ENCODE measurements at regions not wholly inside any gene's neighbourhood (a gene's known extent, or its start where the extent isn't known, plus 50 kb on each side); places are given as distances from the start of the nearest gene placed in this dataset.
A peak's percentile ranks its signal among the peaks of the same experiment; 100 is the strongest.

- Histone ChIP-seq H3K9ac (ENCODE audit: low read length in 3 of 3) (no peak overlapping the region), H3K4me3 (ENCODE audit: low read length in 3 of 3) (no peak overlapping the region), H3K9me3 (ENCODE audit: control insufficient read depth in 2 of 3, insufficient read depth in 1 of 3, low read length in 3 of 3) (no peaks in the 10 kb centered on the region), H3K4me1 (ENCODE audit: control insufficient read depth in 2 of 3, insufficient read depth in 2 of 3, low read depth in 1 of 3, low read length in 3 of 3) (no peaks in the 10 kb centered on the region), H3K36me3 (ENCODE audit: control insufficient read depth in 2 of 3, insufficient read depth in 3 of 3, low read length in 3 of 3) (no peaks in the 10 kb centered on the region), H3K27me3 (ENCODE audit: control insufficient read depth, insufficient read depth, low read length) (no peaks in the 10 kb centered on the region), H3K27ac (ENCODE audit: low read depth in 2 of 2, low read length in 2 of 2) (no peak overlapping the region)
- intact Hi-C loops (cut with DNase I), result no loop called here
- DNase-seq (peak in 2 of 5 donors; percentile 39 to 55), FAIRE-seq (no peak)
- no peak for TF ChIP-seq CTCF (IDR thresholded peaks at IDR 0.05; ENCODE audit: borderline replicate concordance, extremely low read depth, insufficient read depth)
Observed at GRCh38 chr1:189970331-189971230, 507.1 kb downstream of the BRINP3 start.

- H3K4me1 ChIP-seq (ENCODE audit: control insufficient read depth in 2 of 3, insufficient read depth in 2 of 3, low read depth in 1 of 3, low read length in 3 of 3), result no peaks in the 10 kb centered on the region
- TF ChIP-seq CTCF (IDR thresholded peaks at IDR 0.05; ENCODE audit: borderline replicate concordance, extremely low read depth, insufficient read depth), result no peak
- H3K36me3 ChIP-seq (ENCODE audit: control insufficient read depth in 2 of 3, insufficient read depth in 3 of 3, low read length in 3 of 3), result no peaks in the 10 kb centered on the region
- FAIRE-seq (no peak), DNase-seq (no peak)
- no peak overlapping the region for H3K27ac ChIP-seq (ENCODE audit: low read depth in 2 of 2, low read length in 2 of 2)
- intact Hi-C loops (cut with DNase I), result no loop called here
- H3K27me3 ChIP-seq (ENCODE audit: control insufficient read depth, insufficient read depth, low read length), result no peaks in the 10 kb centered on the region
- H3K9ac ChIP-seq (ENCODE audit: low read length in 3 of 3), result no peak overlapping the region
- H3K4me3 ChIP-seq (ENCODE audit: low read length in 3 of 3), result no peak overlapping the region
- H3K9me3 ChIP-seq (ENCODE audit: control insufficient read depth in 2 of 3, insufficient read depth in 1 of 3, low read length in 3 of 3), result peaks cover 0 to under 1% (median 0%) of the 10 kb centered on the region in 3 donors
Observed at GRCh38 chr1:189971656-189972055, 506.0 kb downstream of the BRINP3 start.

GRCh38 chr1:189977184-189977583 is 500.5 kb downstream of the BRINP3 start:
- intact Hi-C loops (cut with DNase I), result no loop called here
- Histone ChIP-seq H3K9me3 (ENCODE audit: control insufficient read depth in 2 of 3, insufficient read depth in 1 of 3, low read length in 3 of 3) (peaks cover 0 to 4% (median 0%) of the 10 kb centered on the region in 3 donors), H3K27me3 (ENCODE audit: control insufficient read depth, insufficient read depth, low read length) (no peaks in the 10 kb centered on the region), H3K4me3 (ENCODE audit: low read length in 3 of 3) (no peak overlapping the region), H3K9ac (ENCODE audit: low read length in 3 of 3) (no peak overlapping the region), H3K36me3 (ENCODE audit: control insufficient read depth in 2 of 3, insufficient read depth in 3 of 3, low read length in 3 of 3) (no peaks in the 10 kb centered on the region), H3K27ac (ENCODE audit: low read depth in 2 of 2, low read length in 2 of 2) (no peak overlapping the region), H3K4me1 (ENCODE audit: control insufficient read depth in 2 of 3, insufficient read depth in 2 of 3, low read depth in 1 of 3, low read length in 3 of 3) (no peaks in the 10 kb centered on the region)
- no peak for DNase-seq
- TF ChIP-seq CTCF (IDR thresholded peaks at IDR 0.05; ENCODE audit: borderline replicate concordance, extremely low read depth, insufficient read depth), result no peak
- FAIRE-seq, result no peak
